Osteocyte (in vitro differentiated cells): ENCODE measurements at regions not wholly inside any gene's neighbourhood (a gene's known extent, or its start where the extent isn't known, plus 50 kb on each side); places are given as distances from the start of the nearest gene placed in this dataset.

ENCODE experiments used
- DNase-seq: peaks from one replicate; pipeline ENCODE4 v3.0.0; 2021; ENCODE audit warnings: mixed read lengths; ENCODE audit not compliant: unreplicated experiment; ENCODE audit errors: extremely low spot score
- H3K27ac Mint-ChIP-seq: one replicate; pipeline ENCODE4 v1.8.0; 2021; ENCODE audit warnings: mild to moderate bottlenecking, mixed read lengths; ENCODE audit not compliant: unreplicated experiment
- H3K27me3 Mint-ChIP-seq: one replicate; pipeline ENCODE4 v1.8.0; 2021; ENCODE audit warnings: mixed read lengths; ENCODE audit not compliant: unreplicated experiment
- H3K36me3 Mint-ChIP-seq: one replicate; pipeline ENCODE4 v1.8.0; 2021; ENCODE audit warnings: mixed read lengths; ENCODE audit not compliant: unreplicated experiment
- H3K4me1 Mint-ChIP-seq: one replicate; pipeline ENCODE4 v1.8.0; 2021; ENCODE audit warnings: mixed read lengths; ENCODE audit not compliant: unreplicated experiment
- H3K4me3 Mint-ChIP-seq: one replicate; pipeline ENCODE4 v1.8.0; 2021; ENCODE audit warnings: mild to moderate bottlenecking, moderate library complexity, mixed read lengths; ENCODE audit not compliant: unreplicated experiment
- H3K9me3 Mint-ChIP-seq: one replicate; pipeline ENCODE4 v1.8.0; 2021; ENCODE audit warnings: mixed read lengths; ENCODE audit not compliant: unreplicated experiment
- TF ChIP-seq, protein P1 (sequence below): fragments of 200-600 bp; sonication (generic); IDR thresholded peaks from 2 replicates; pipeline ENCODE4 v1.5.0; 2021; ENCODE audit warnings: antibody characterized with exemption, mild to moderate bottlenecking, moderate library complexity

DNA sequence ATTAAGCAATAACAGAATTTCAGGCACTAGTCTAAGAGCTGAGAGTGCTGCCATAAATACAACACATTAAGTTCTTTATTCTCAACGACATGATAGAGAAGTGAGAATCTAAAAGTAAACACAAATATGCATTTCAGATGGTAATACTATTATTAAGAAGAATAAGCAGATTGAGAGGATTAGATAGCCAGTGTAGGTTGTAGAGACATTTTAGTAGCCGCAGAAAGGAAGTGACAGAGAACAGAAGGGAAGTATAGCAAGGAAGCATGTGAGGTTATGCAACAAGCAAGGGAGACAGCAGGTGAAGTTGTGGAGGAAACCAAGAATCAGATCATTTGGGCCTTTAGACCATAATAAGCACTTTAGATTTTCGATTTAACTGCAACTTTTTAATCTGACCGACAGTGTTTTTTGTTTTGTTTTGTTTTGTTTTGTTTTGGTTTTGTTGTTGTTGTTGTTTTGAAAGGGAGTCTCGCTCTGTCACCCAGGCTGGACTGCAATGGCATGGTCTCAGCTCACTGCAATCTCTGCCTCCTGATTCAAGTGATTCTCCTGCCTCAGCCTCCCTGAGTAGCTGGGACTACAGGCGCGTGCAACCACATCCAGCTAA lies 737.0 kb upstream of the ADGRB3 start:
- Mint-ChIP-seq H3K4me1 (peaks cover 7% of the 10 kb centered on the region), H3K4me3 (no peak overlapping the region), H3K9me3 (peaks cover 6% of the 10 kb centered on the region), H3K27ac (no peak overlapping the region), H3K27me3 (no peaks in the 10 kb centered on the region), H3K36me3 (no peaks in the 10 kb centered on the region)
- DNase-seq, result no peak
- TF ChIP-seq, protein P1, sequence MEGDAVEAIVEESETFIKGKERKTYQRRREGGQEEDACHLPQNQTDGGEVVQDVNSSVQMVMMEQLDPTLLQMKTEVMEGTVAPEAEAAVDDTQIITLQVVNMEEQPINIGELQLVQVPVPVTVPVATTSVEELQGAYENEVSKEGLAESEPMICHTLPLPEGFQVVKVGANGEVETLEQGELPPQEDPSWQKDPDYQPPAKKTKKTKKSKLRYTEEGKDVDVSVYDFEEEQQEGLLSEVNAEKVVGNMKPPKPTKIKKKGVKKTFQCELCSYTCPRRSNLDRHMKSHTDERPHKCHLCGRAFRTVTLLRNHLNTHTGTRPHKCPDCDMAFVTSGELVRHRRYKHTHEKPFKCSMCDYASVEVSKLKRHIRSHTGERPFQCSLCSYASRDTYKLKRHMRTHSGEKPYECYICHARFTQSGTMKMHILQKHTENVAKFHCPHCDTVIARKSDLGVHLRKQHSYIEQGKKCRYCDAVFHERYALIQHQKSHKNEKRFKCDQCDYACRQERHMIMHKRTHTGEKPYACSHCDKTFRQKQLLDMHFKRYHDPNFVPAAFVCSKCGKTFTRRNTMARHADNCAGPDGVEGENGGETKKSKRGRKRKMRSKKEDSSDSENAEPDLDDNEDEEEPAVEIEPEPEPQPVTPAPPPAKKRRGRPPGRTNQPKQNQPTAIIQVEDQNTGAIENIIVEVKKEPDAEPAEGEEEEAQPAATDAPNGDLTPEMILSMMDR, result no peak

DNA sequence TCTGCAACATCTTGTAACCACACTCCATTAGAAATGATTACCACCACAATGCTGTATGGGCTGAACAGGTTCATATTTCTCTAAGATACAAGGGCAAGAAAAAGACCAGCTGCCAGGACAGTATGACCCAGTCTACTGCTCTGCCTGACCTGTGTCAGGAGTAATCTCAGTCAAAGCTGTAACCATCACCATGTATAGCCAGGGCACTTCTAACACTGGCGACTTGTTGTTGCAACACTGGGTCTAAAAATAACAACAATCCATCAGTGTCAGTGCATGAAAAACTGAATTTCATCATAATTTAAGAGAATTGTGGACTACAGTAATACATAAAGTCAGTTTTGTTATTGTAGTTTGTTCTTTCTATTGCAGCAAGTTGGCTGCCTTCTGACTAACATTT lies 738.6 kb upstream of the ADGRB3 start:
- H3K4me1 Mint-ChIP-seq, result peaks cover 7% of the 10 kb centered on the region
- no peaks in the 10 kb centered on the region for H3K27me3 Mint-ChIP-seq
- TF ChIP-seq, protein P1, result no peak
- H3K36me3 Mint-ChIP-seq, result no peaks in the 10 kb centered on the region
- H3K27ac Mint-ChIP-seq, result no peak overlapping the region
- H3K4me3 Mint-ChIP-seq, result no peak overlapping the region
- DNase-seq, result no peak
- peaks cover 6% of the 10 kb centered on the region for H3K9me3 Mint-ChIP-seq

DNA sequence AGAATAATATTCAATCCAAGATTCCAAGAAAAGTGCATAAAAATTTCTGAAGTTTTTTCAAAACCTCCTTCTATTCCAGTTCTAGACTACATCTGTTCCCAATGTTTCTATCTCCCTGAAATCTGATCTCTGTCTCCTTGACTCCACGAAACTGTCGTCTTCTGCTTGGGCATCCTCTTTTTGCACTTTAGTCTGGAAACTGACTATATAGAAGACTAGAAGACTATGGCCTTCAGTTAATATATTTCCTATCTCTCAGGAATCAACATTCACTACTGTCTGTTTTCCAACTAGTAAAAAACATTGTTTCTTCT lies 745.4 kb upstream of the ADGRB3 start:
- no peaks in the 10 kb centered on the region for H3K36me3 Mint-ChIP-seq
- H3K27ac Mint-ChIP-seq, result no peak overlapping the region

DNA sequence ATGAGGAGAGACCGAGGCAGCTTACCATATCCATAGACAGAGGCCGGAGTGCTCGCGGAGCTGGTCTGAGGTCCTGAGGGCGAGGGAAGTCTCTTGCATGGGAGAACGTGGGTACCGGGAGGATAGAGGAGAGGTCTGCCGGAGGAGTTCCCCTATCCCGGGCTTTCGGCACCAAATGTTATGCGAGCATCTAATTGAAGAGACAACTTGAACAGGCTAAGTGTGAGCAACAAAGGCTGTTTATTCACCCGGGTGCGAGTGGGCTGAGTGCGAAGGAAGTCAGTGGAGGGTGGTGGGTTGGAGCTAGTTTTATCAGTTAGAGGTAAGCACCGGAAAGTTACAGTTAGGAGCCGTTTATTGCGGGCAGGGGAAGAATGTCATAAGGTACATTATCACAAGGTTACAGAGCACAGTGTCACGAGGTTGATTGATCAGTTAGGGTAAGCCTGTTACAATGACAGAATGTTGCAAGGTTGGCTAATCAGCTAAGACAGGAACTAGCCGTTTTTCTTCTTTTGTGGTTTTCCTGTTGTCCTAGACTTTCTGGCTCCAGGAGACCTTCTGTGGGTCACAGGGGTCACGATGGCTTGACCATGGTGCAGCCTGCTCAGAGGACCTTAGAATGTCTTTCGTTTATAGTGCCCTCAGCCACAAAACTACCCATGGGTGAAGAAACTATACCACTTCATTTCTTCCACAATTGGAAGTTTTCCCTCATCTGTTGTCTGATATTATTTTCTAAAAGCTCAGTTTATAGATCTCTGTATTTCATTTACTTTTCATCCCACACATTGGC lies 746.0 kb upstream of the ADGRB3 start:
- no peak for DNase-seq
- TF ChIP-seq, protein P1, result no peak
- H3K36me3 Mint-ChIP-seq, result no peaks in the 10 kb centered on the region
- no peak overlapping the region for H3K4me3 Mint-ChIP-seq
- H3K9me3 Mint-ChIP-seq, result peaks cover 10% of the 10 kb centered on the region
- peaks cover 16% of the 10 kb centered on the region for H3K4me1 Mint-ChIP-seq
- no peak overlapping the region for H3K27ac Mint-ChIP-seq
- no peaks in the 10 kb centered on the region for H3K27me3 Mint-ChIP-seq

More for the DNA sequence above, 745.4 kb upstream of the ADGRB3 start:
- no peaks in the 10 kb centered on the region for H3K27me3 Mint-ChIP-seq
- no peak for DNase-seq
- H3K4me1 Mint-ChIP-seq, result peaks cover 16% of the 10 kb centered on the region
- TF ChIP-seq, protein P1, result no peak
- peaks cover 10% of the 10 kb centered on the region for H3K9me3 Mint-ChIP-seq
- no peak overlapping the region for H3K4me3 Mint-ChIP-seq

DNA sequence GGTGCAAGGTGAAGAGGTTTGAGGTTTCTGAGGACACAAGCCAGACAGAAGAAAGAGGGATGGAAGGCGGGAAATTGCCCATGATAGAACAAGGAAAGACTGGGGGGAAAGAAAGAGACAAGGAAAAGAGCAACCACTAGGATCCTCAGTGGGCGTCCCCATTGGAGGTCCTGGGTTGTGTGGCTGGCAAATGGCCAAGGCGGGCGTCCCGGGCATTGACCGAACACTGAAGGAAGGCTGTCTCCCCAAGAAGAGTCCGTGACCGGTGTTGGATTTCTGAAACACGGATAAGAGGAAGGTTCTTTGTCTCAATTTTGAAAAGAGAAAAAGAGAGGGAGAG lies 746.6 kb upstream of the ADGRB3 start:
- TF ChIP-seq, protein P1, result no peak
- H3K4me1 Mint-ChIP-seq, result peaks cover 16% of the 10 kb centered on the region
- peaks cover 10% of the 10 kb centered on the region for H3K9me3 Mint-ChIP-seq
- DNase-seq, result no peak
- no peaks in the 10 kb centered on the region for H3K27me3 Mint-ChIP-seq
- H3K36me3 Mint-ChIP-seq, result no peaks in the 10 kb centered on the region
- no peak overlapping the region for H3K4me3 Mint-ChIP-seq
- no peak overlapping the region for H3K27ac Mint-ChIP-seq
